SK-N-SH (cell line): ENCODE measurements at regions not wholly inside any gene's neighbourhood (a gene's known extent, or its start where the extent isn't known, plus 50 kb on each side); places are given as distances from the start of the nearest gene placed in this dataset.
"Not testable (repeated sequence)": the region's sequence is repeated elsewhere in the genome, so short reads cannot be mapped to it uniquely, and the experiment has no call there.

Experiments used
- CTCF ChIA-PET: fragments of 300-600, 350-600 bp; formaldehyde crosslinking; extraction: SDS; loops from one replicate; lab custom pipeline; 2021; lab: Yijun Ruan, JAX
- POLR2A ChIA-PET: fragments of 350-600 bp; sonication (Branson Sonifier 250); formaldehyde crosslinking; extraction: SDS; loops from one replicate; lab custom pipeline; 2020; ENCODE audit warnings: antibody characterized with exemption, inconsistent platforms; lab: Yijun Ruan, JAX
- DNase-seq: peaks from one replicate; pipeline ENCODE4 v3.0.0; 2012
- H2AFZ ChIP-seq: fragments of 200-600 bp; sonication (generic); 2 replicates; pipeline ENCODE4 v1.8.1; 2016; ENCODE audit warnings: antibody characterized with exemption, mild to moderate bottlenecking, low read depth
- H3F3A ChIP-seq: fragments of 200-600 bp; sonication (generic); replicated peaks from 2 replicates; pipeline ENCODE3; 2016; ENCODE audit warnings: antibody characterized with exemption, mild to moderate bottlenecking; ENCODE audit not compliant: insufficient read depth
- H3K27ac ChIP-seq, 2 experiments: fragments of 200-500 bp in 1 of 2; fragments of 200-600 bp in 1 of 2; sonication (Bioruptor generic) in 1 of 2; sonication (generic), shearing (Covaris generic) in 1 of 2; 2 replicates each; pipeline versions ENCODE4 v1.5.1 to v1.6.1; 2014 to 2016; ENCODE audit warnings: low read depth in 2 of 2, inconsistent platforms in 1 of 2, low read length in 1 of 2, mild to moderate bottlenecking in 1 of 2, mixed read lengths in 1 of 2
- H3K27me3 ChIP-seq: fragments of 200-600 bp; sonication (generic), shearing (Covaris generic); 2 replicates; pipeline ENCODE4 v1.6.1; 2016; ENCODE audit warnings: mixed run types; ENCODE audit not compliant: insufficient read depth
- H3K36me3 ChIP-seq, 2 experiments: fragments of 200-500 bp in 1 of 2; fragments of 200-600 bp in 1 of 2; sonication (Bioruptor generic) in 1 of 2; sonication (generic) in 1 of 2; replicated peaks in 1 of 2; 2 replicates each; pipeline versions ENCODE3 to v1.5.1; 2014 to 2016; ENCODE audit warnings: low read length in 1 of 2, mild to moderate bottlenecking in 1 of 2; ENCODE audit not compliant: insufficient read depth in 2 of 2, control insufficient read depth in 1 of 2
- H3K4me1 ChIP-seq, 2 experiments: fragments of 200-500 bp in 1 of 2; fragments of 200-600 bp in 1 of 2; sonication (Bioruptor generic) in 1 of 2; sonication (generic), shearing (Covaris generic) in 1 of 2; 2 replicates each; pipeline versions ENCODE4 v1.5.1 to v1.6.1; 2014 to 2016; ENCODE audit warnings: low read depth in 1 of 2, low read length in 1 of 2, mixed run types in 1 of 2; ENCODE audit not compliant: insufficient read depth in 2 of 2, control insufficient read depth in 1 of 2
- H3K4me2 ChIP-seq: fragments of 200-600 bp; sonication (generic), shearing (Covaris generic); 2 replicates; pipeline ENCODE4 v1.6.1; 2017; ENCODE audit warnings: mixed run types
- H3K4me3 ChIP-seq, 2 experiments: fragments of 200-500 bp in 1 of 2; fragments of 200-600 bp in 1 of 2; sonication (Bioruptor generic) in 1 of 2; sonication (generic), shearing (Covaris generic) in 1 of 2; 2 replicates each; pipeline versions ENCODE4 v1.5.1 to v1.8.1; 2014 to 2016; ENCODE audit warnings: low read depth in 2 of 2, inconsistent platforms in 1 of 2, low read length in 1 of 2, mild to moderate bottlenecking in 1 of 2, mixed read lengths in 1 of 2, moderate library complexity in 1 of 2
- H3K79me2 ChIP-seq: fragments of 200-600 bp; sonication (generic); 2 replicates; pipeline ENCODE4 v1.8.1; 2017; ENCODE audit warnings: mild to moderate bottlenecking; ENCODE audit not compliant: insufficient read depth
- H3K9ac ChIP-seq: fragments of 200-600 bp; sonication (generic); 2 replicates; pipeline ENCODE4 v1.6.1; 2017; ENCODE audit warnings: mixed run types
- H3K9me2 ChIP-seq: fragments of 200-600 bp; sonication (generic); 2 replicates; pipeline ENCODE4 v1.6.1; 2017; ENCODE audit warnings: mixed run types
- H3K9me3 ChIP-seq: fragments of 200-600 bp; sonication (generic); 2 replicates; pipeline ENCODE4 v1.6.1; 2017; ENCODE audit warnings: mixed run types, mild to moderate bottlenecking, moderate library complexity
- H4K20me1 ChIP-seq: fragments of 200-600 bp; sonication (generic); 2 replicates; pipeline ENCODE4 v1.6.1; 2017; ENCODE audit warnings: mild to moderate bottlenecking, mixed run types; ENCODE audit not compliant: insufficient read depth
- EZH2phosphoT487 ChIP-seq: fragments of 200-600 bp; sonication (generic); IDR thresholded peaks from 2 replicates; pipeline ENCODE4 v1.6.1; 2017; ENCODE audit warnings: low read depth, mixed run types, mild to moderate bottlenecking, antibody characterized with exemption, moderate library complexity, borderline replicate concordance
- FOSL2 ChIP-seq: IDR thresholded peaks from 2 replicates; pipeline ENCODE4 v1.4.0; 2012; ENCODE audit warnings: low read depth, mild to moderate bottlenecking, moderate library complexity, borderline replicate concordance
- MXI1 ChIP-seq: IDR thresholded peaks from 2 replicates; pipeline ENCODE4 v1.6.1; 2012; ENCODE audit warnings: mild to moderate bottlenecking, low read depth, low read length, improper control_type of control experiment
- NRF1 ChIP-seq: IDR thresholded peaks from 2 replicates; pipeline ENCODE4 v1.6.1; 2012; ENCODE audit warnings: low read depth, mild to moderate bottlenecking, low read length
- RCOR1 ChIP-seq: fragments of 150-350 bp; IDR thresholded peaks from 2 replicates; pipeline ENCODE4 v1.6.1; 2017; ENCODE audit warnings: antibody characterized with exemption, low read length
- RFX5 ChIP-seq: IDR thresholded peaks from 2 replicates; pipeline ENCODE4 v1.6.1; 2012; ENCODE audit warnings: mild to moderate bottlenecking, improper control_type of control experiment, low read length
- SMC3 ChIP-seq: IDR thresholded peaks from 2 replicates; pipeline ENCODE4 v1.6.1; 2012; ENCODE audit warnings: low read depth, low read length, improper control_type of control experiment
- TCF12 ChIP-seq: IDR thresholded peaks from 2 replicates; pipeline ENCODE4 v1.4.0; 2012
- TEAD4 ChIP-seq: IDR thresholded peaks from 2 replicates; pipeline ENCODE4 v1.4.0; 2012; ENCODE audit warnings: mild to moderate bottlenecking, borderline replicate concordance; ENCODE audit not compliant: insufficient read depth
- WGBS: methylation state at CpG from one replicate; pipeline ENCODE4 v1.1.6; 2017; ENCODE audit warnings: low lambda C conversion rate; 5-methylcytosine and 5-hydroxymethylcytosine counted together
- TF ChIP-seq, protein P1 (sequence below): fragments of 200-600 bp; sonication (generic); IDR thresholded peaks from 2 replicates; pipeline ENCODE4 v1.6.1; 2017; ENCODE audit warnings: antibody characterized with exemption, mild to moderate bottlenecking, moderate library complexity
- TF ChIP-seq, protein P2 (sequence below): fragments of 150-350 bp; IDR thresholded peaks from 2 replicates; pipeline ENCODE4 v1.6.1; 2016; ENCODE audit warnings: mild to moderate bottlenecking, low read depth, low read length
- TF ChIP-seq, protein P3 (sequence below): IDR thresholded peaks from 2 replicates; pipeline ENCODE4 v1.4.0; 2012; ENCODE audit warnings: low read depth

DNA sequence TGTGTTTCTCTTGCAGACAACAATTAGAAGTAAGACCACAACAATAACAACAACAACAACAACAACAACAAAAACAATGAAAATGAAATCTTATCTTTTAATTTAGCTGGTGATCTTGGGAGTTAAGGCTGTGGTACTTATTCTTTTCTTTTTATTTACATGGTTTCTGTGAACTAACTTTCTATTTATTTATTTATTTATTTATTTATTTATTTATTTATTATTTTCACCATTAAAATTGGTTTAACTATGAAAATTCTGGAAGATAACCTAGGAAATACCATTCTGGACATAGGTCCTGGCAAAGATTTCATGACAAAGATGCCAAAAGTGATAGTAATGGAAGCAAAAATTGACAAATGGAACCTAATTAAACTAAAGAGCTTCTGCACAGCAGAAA, 102.5 kb upstream of the PNPT1 start:
- Histone ChIP-seq H3K9me2 (no peaks in the 10 kb centered on the region), H2AFZ (no peak overlapping the region), H3K27me3 (no peaks in the 10 kb centered on the region), H3K36me3 (no peaks in the 10 kb centered on the region), H3K4me1 (no peaks in the 10 kb centered on the region), H3K4me3 (no peak overlapping the region), H3K79me2 (no peaks in the 10 kb centered on the region), H4K20me1 (no peaks in the 10 kb centered on the region), H3K27ac (no peak overlapping the region), H3F3A (no peaks in the 10 kb centered on the region), H3K9me3 (peaks cover 4% of the 10 kb centered on the region; the same call in 1 of the 2 replicates), H3K9ac (no peak overlapping the region), H3K4me2 (no peak overlapping the region)
- ChIA-PET CTCF (no interaction called here), POLR2A (no interaction called here)
- TF ChIP-seq NRF1 (no peak), FOSL2 (no peak), RFX5 (no peak), TEAD4 (no peak), MXI1 (no peak), TCF12 (no peak), RCOR1 (no peak), SMC3 (no peak), EZH2phosphoT487 (no peak)
- TF ChIP-seq, protein P1, sequence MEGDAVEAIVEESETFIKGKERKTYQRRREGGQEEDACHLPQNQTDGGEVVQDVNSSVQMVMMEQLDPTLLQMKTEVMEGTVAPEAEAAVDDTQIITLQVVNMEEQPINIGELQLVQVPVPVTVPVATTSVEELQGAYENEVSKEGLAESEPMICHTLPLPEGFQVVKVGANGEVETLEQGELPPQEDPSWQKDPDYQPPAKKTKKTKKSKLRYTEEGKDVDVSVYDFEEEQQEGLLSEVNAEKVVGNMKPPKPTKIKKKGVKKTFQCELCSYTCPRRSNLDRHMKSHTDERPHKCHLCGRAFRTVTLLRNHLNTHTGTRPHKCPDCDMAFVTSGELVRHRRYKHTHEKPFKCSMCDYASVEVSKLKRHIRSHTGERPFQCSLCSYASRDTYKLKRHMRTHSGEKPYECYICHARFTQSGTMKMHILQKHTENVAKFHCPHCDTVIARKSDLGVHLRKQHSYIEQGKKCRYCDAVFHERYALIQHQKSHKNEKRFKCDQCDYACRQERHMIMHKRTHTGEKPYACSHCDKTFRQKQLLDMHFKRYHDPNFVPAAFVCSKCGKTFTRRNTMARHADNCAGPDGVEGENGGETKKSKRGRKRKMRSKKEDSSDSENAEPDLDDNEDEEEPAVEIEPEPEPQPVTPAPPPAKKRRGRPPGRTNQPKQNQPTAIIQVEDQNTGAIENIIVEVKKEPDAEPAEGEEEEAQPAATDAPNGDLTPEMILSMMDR, result no peak
- TF ChIP-seq, protein P2, sequence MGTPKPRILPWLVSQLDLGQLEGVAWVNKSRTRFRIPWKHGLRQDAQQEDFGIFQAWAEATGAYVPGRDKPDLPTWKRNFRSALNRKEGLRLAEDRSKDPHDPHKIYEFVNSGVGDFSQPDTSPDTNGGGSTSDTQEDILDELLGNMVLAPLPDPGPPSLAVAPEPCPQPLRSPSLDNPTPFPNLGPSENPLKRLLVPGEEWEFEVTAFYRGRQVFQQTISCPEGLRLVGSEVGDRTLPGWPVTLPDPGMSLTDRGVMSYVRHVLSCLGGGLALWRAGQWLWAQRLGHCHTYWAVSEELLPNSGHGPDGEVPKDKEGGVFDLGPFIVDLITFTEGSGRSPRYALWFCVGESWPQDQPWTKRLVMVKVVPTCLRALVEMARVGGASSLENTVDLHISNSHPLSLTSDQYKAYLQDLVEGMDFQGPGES, result no peak
- TF ChIP-seq, protein P3, sequence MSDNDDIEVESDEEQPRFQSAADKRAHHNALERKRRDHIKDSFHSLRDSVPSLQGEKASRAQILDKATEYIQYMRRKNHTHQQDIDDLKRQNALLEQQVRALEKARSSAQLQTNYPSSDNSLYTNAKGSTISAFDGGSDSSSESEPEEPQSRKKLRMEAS, result no peak
- no peak for DNase-seq

DNA sequence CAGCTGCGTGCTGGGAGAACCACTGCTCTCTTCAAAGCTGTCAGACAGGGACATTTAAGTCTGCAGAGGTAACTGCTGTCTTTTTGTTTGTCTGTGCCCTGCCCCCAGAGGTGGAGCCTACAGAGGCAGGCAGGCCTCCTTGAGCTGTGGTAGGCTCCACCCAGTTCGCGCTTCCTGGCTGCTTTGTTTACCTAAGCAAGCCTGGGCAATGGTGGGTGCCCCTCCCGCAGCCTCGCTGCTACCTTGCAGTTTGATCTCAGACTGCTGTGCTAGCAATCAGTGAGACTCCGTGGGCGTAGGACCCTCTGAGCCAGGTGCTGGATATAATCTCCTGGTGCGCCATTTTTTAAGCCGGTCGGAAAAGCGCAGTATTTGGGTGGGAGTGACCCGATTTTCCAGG, 100.0 kb upstream of the PNPT1 start:
- H2AFZ ChIP-seq, H3K27me3 ChIP-seq, H3K9ac ChIP-seq, CTCF ChIA-PET, DNase-seq, H3K27ac ChIP-seq, H3K4me1 ChIP-seq, POLR2A ChIA-PET, H3K79me2 ChIP-seq, H3K36me3 ChIP-seq, H3K9me3 ChIP-seq, H3K4me3 ChIP-seq, H4K20me1 ChIP-seq, H3K4me2 ChIP-seq, H3K9me2 ChIP-seq, H3F3A ChIP-seq: not testable (repeated sequence)
- 86% methylated on average over 11 of the region's 12 CpGs for WGBS
